Stimulated activated CD4-positive, alpha-beta T cell treated with anti-CD3 and anti-CD28 coated beads, Interleukin-15, amount 100 ng/mL, for 24 hours (primary cell): ENCODE measurements at regions not wholly inside any gene's neighbourhood (a gene's known extent, or its start where the extent isn't known, plus 50 kb on each side); places are given as distances from the start of the nearest gene placed in this dataset.

Experiments used
- DNase-seq: peaks from one replicate; pipeline ENCODE4 v3.0.0-alpha.2; 2020

GRCh38 chr5:61264273-61264661 is 67.8 kb upstream of the ZSWIM6 start:
- DNase-seq, result no peak

GRCh38 chr5:61267116-61267515 is 64.9 kb upstream of the ZSWIM6 start:
- DNase-seq, result no peak

- no peak for DNase-seq
These were observed 63.2 kb upstream of the ZSWIM6 start for GRCh38 chr5:61268871-61269270.

- DNase-seq, result no peak
These were observed 61.4 kb upstream of the ZSWIM6 start for GRCh38 chr5:61270510-61271165.

DNA sequence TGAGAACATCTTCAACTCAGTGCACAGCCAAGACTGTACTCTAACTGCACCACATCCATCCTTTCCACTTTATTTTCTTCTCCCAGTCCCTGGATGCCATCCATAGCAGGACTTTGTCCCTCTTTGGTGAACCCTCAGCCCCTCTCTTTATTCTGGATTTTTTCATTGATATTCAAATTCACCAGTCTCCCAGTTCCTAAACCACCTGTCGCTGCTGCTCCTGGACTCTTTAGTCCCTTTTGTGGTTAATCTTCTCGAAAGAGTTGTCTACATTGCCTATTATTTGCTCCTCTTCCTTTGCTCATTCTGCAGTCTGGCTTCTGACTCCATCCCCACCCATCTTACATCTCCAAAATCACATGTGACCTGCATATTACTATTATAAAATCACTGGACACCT is 59.4 kb upstream of the ZSWIM6 start:
- DNase-seq, result no peak

GRCh38 chr5:61273279-61273975 is 58.6 kb upstream of the ZSWIM6 start:
- no peak for DNase-seq

DNA sequence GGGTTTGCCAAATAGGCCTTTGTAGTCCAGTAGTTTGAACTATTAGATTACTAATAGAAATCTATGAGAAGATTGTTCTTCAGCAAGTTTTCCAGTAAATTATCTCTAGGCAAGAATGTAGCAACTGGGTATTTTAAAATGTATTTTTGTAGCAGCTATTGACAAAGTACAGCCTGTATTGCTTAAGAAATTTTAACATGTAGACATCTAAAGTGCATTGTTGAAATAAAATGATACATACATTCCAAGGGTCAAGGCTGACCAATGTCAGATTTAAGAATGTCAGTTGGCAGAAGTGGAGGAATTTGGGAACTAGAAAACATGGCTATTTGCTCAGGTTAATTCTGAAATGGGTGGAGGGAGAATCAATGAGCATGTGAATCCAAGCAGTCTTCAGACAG is 57.5 kb upstream of the ZSWIM6 start:
- DNase-seq, result no peak

DNA sequence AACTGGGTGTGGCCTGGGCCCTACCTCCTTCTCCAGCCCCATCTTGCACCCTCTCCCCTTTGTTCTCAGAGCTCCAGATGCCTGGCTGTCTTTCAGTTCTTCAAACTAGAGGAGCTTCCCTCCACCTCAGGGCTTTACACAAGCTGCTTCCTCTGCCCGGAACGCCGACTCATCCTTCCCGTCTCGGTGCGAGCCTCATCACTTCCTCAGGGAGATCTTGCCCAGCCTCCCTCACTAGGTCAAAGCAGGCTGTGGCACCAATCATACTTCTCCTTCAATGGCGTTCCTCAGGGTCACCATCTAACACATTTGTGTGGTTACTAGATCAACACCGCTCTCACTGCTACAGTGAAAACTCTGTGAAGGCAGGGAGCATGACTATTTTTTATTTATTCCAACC is 56.2 kb upstream of the ZSWIM6 start:
- DNase-seq, result peak; percentile 60

- DNase-seq, result peak; percentile 25
These were observed 54.9 kb upstream of the ZSWIM6 start for GRCh38 chr5:61277190-61277589.

GRCh38 chr5:61277781-61278180 is 54.3 kb upstream of the ZSWIM6 start:
- no peak for DNase-seq

GRCh38 chr5:61279725-61280124 is 52.3 kb upstream of the ZSWIM6 start:
- DNase-seq, result no peak

- no peak for DNase-seq
These were observed 51.9 kb upstream of the ZSWIM6 start for GRCh38 chr5:61280205-61280604.

DNA sequence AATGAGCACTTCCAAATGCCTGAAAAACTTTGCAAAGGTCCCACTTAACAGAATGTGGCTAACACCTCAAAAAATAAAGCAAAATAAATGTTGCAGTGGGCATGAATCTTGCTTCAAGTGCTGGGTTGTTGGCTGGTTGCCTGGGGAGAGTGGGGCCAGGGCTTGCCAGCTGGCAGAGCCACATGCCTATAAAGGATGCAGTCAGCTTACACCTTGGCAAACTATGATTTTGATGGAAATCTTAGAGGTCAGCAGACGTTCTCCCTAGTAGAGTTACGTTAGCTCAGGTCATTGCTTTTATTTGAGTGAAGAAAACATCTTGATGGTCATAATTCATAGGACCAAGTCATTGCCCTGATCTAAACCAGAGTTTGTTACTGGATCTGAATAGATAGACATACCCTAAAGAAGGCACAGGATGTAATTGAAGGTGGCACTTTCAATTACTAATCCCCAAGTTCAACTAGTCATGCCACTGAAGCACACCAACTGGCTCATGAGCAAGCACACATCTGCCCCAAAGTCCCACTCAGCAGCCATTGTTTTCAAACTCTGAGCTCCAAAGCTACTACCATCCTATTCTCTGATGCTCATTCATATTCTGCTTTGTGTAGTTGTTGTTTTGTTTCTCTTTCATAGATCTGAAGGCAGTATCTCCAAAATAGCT is 51.2 kb upstream of the ZSWIM6 start:
- no peak for DNase-seq

- no peak for DNase-seq
These were observed 50.4 kb upstream of the ZSWIM6 start for GRCh38 chr5:61281686-61282085.
